Naive thymus-derived CD4-positive, alpha-beta T cell (primary cell): ENCODE measurements at regions not wholly inside any gene's neighbourhood (a gene's known extent, or its start where the extent isn't known, plus 50 kb on each side); places are given as distances from the start of the nearest gene placed in this dataset.

Source experiments
- ATAC-seq: fragments of 150-1000 bp; cut with Tn5 transposase; 2 replicates; pipeline ENCODE4 v1.10.0; 2021; ENCODE audit warnings: mild to moderate bottlenecking, moderate library complexity
- CTCF ChIA-PET: fragments of 350-600 bp; sonication (Branson Sonifier 250); formaldehyde crosslinking; loops from one replicate; lab custom pipeline; 2021; ENCODE audit warnings: antibody characterized with exemption; lab: Charles Lee
- POLR2A ChIA-PET: fragments of 350-600 bp; sonication (Branson Sonifier 250); formaldehyde crosslinking; loops from one replicate; lab custom pipeline; 2021; ENCODE audit warnings: antibody characterized with exemption, inconsistent platforms; lab: Charles Lee
- DNase-seq, 9 donors: peaks; one replicate each; pipeline versions ENCODE4 v3.0.0 to v3.0.0-alpha.2; 2020 to 2022; ENCODE audit warnings: mixed read lengths in 1 of 9
- H3K27ac ChIP-seq: one replicate; pipeline ENCODE4 v1.7.0; 2013; ENCODE audit warnings: mild to moderate bottlenecking, low read depth, low read length, moderate library complexity
- H3K27me3 ChIP-seq, 2 donors: one replicate each; pipeline ENCODE4 v1.7.0; 2013; ENCODE audit warnings: low read length in 2 of 2, mild to moderate bottlenecking in 2 of 2, moderate library complexity in 2 of 2; ENCODE audit not compliant: control insufficient read depth in 2 of 2, insufficient read depth in 2 of 2
- H3K36me3 ChIP-seq, 3 experiments: 1 replicate in 2 of 3; 2 replicates in 1 of 3; pipeline ENCODE4 v1.7.0; 2013; ENCODE audit warnings: low read length in 3 of 3, mild to moderate bottlenecking in 3 of 3, moderate library complexity in 1 of 3; ENCODE audit not compliant: insufficient read depth in 3 of 3, control insufficient read depth in 2 of 3
- H3K4me1 ChIP-seq, 2 donors: one replicate each; pipeline ENCODE4 v1.7.0; 2013; ENCODE audit warnings: low read length in 2 of 2, mild to moderate bottlenecking in 2 of 2, moderate library complexity in 1 of 2; ENCODE audit not compliant: control insufficient read depth in 2 of 2, insufficient read depth in 2 of 2
- H3K4me3 ChIP-seq: 2 replicates; pipeline ENCODE4 v1.7.0; 2013; ENCODE audit warnings: mild to moderate bottlenecking, low read length
- H3K9me3 ChIP-seq, 3 experiments: 1 replicate in 2 of 3; 2 replicates in 1 of 3; pipeline ENCODE4 v1.7.0; 2013; ENCODE audit warnings: low read length in 3 of 3; ENCODE audit not compliant: control insufficient read depth in 2 of 3
- H3K27ac Mint-ChIP-seq, 9 donors: one replicate each; pipeline ENCODE4 v1.8.0; 2020 to 2022; ENCODE audit warnings: mixed read lengths in 9 of 9, mild to moderate bottlenecking in 8 of 9, moderate library complexity in 5 of 9, inconsistent platforms in 2 of 9
- H3K27me3 Mint-ChIP-seq, 5 donors: one replicate each; pipeline ENCODE4 v1.8.0; 2021 to 2022; ENCODE audit warnings: mixed read lengths in 5 of 5, mild to moderate bottlenecking in 1 of 5
- H3K36me3 Mint-ChIP-seq, 5 donors: one replicate each; pipeline ENCODE4 v1.8.0; 2020 to 2022; ENCODE audit warnings: mixed read lengths in 5 of 5, mild to moderate bottlenecking in 3 of 5, inconsistent platforms in 1 of 5
- H3K4me1 Mint-ChIP-seq, 7 donors: one replicate each; pipeline ENCODE4 v1.8.0; 2020 to 2022; ENCODE audit warnings: mixed read lengths in 7 of 7, mild to moderate bottlenecking in 3 of 7, inconsistent platforms in 1 of 7
- H3K4me3 Mint-ChIP-seq, 10 donors: one replicate each; pipeline ENCODE4 v1.8.0; 2020 to 2022; ENCODE audit warnings: mild to moderate bottlenecking in 10 of 10, mixed read lengths in 10 of 10, moderate library complexity in 6 of 10, inconsistent platforms in 2 of 10
- H3K9me3 Mint-ChIP-seq, 11 donors: one replicate each; pipeline ENCODE4 v1.8.0; 2020 to 2022; ENCODE audit warnings: mixed read lengths in 11 of 11, mild to moderate bottlenecking in 4 of 11, inconsistent platforms in 1 of 11, moderate library complexity in 1 of 11
- intact Hi-C, 2 donors: fragments of 100-400 bp; cut with micrococcal nuclease; formaldehyde crosslinking; loops; one replicate each; pipeline ENCODE4 v1.15.1; 2023

DNA sequence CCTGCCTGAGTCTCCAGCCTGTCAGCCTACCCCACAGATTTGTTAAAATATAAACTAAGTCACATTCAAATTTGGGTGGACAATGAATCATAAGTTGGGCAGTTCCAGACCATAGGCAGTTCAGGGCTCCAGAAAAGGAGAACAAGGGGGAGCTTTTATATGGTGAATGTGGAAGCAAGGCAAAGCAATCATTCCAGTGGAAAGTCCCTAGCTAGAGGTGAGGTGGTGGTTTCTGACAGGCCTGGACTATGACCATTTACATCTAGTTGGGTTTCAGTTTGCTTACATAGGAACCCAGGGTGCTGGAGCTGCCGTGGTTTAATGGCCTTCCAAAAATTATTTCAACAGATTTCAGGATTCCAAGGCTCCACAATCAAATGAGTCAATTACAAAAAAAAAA, 207.3 kb downstream of the AEBP2 start:
- Mint-ChIP-seq H3K4me3 (no peak overlapping the region), H3K27me3 (peaks cover 0 to 6% (median 0%) of the 10 kb centered on the region in 5 donors), H3K4me1 (peaks cover 0 to 5% (median 0%) of the 10 kb centered on the region in 7 donors), H3K9me3 (peaks cover 0 to 19% (median 5%) of the 10 kb centered on the region in 11 donors), H3K36me3 (peaks cover 3 to 8% (median 4%) of the 10 kb centered on the region in 5 donors), H3K27ac (no peak overlapping the region)
- CTCF ChIA-PET: no interaction called here
- ATAC-seq: no peak
- Histone ChIP-seq H3K27ac (no peak overlapping the region), H3K4me1 (no peaks in the 10 kb centered on the region), H3K9me3 (no peaks in the 10 kb centered on the region), H3K4me3 (no peak overlapping the region), H3K27me3 (no peaks in the 10 kb centered on the region), H3K36me3 (no peaks in the 10 kb centered on the region)
- intact Hi-C loops: no loop called here
- POLR2A ChIA-PET: no interaction called here
- DNase-seq: no peak

GRCh38 chr12:19647806-19648556, 208.7 kb downstream of the AEBP2 start:
- no peaks in the 10 kb centered on the region for H3K27me3 ChIP-seq
- POLR2A ChIA-PET: no interaction called here
- H3K4me1 ChIP-seq: no peaks in the 10 kb centered on the region
- DNase-seq (no peak), ATAC-seq (no peak)
- CTCF ChIA-PET: no interaction called here
- intact Hi-C loops: no loop called here
- Mint-ChIP-seq H3K27ac (no peak overlapping the region), H3K27me3 (peaks cover 0 to 6% (median 0%) of the 10 kb centered on the region in 5 donors), H3K36me3 (peaks cover 3 to 8% (median 6%) of the 10 kb centered on the region in 5 donors), H3K9me3 (peaks cover 0 to 19% (median 5%) of the 10 kb centered on the region in 11 donors), H3K4me1 (peaks cover 0 to 5% (median 0%) of the 10 kb centered on the region in 7 donors), H3K4me3 (no peak overlapping the region)
- no peak overlapping the region for H3K4me3 ChIP-seq
- H3K9me3 ChIP-seq: no peaks in the 10 kb centered on the region
- H3K27ac ChIP-seq: no peak overlapping the region
- H3K36me3 ChIP-seq: no peaks in the 10 kb centered on the region

DNA sequence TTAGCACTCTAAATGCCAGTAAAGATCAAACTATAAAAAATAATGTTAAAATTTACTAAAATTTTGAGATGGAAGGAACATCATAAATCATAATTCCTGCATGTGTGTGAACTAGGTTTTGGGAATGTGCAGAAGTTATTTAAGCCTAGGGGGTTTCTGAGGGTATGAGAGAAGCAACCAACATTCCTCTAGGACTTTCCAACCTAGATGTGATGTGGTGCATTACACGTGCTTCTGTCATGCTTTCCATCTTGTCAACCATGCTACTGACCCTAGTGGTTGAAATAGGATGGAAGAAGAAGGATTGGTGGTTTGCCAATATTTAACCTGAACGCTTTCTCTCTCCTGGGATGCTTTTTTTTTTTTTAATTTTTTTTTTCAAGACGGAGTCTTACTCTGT, 209.3 kb downstream of the AEBP2 start:
- intact Hi-C loops: no loop called here
- Mint-ChIP-seq H3K4me1 (peaks cover 0 to 5% (median 0%) of the 10 kb centered on the region in 7 donors), H3K27ac (no peak overlapping the region), H3K4me3 (no peak overlapping the region), H3K9me3 (peaks cover 0 to 19% (median 5%) of the 10 kb centered on the region in 11 donors), H3K27me3 (peaks cover 0 to 6% (median 0%) of the 10 kb centered on the region in 5 donors), H3K36me3 (peaks cover 3 to 8% (median 6%) of the 10 kb centered on the region in 5 donors)
- Histone ChIP-seq H3K4me3 (no peak overlapping the region), H3K9me3 (no peaks in the 10 kb centered on the region), H3K4me1 (no peaks in the 10 kb centered on the region), H3K27me3 (no peaks in the 10 kb centered on the region), H3K36me3 (no peaks in the 10 kb centered on the region), H3K27ac (no peak overlapping the region)
- no peak for ATAC-seq
- no peak for DNase-seq
- ChIA-PET POLR2A (no interaction called here), CTCF (no interaction called here)

- ATAC-seq: no peak
- Mint-ChIP-seq H3K4me3 (no peak overlapping the region), H3K36me3 (peaks cover 0 to 4% (median 3%) of the 10 kb centered on the region in 5 donors), H3K4me1 (peaks cover 0 to 5% (median 0%) of the 10 kb centered on the region in 7 donors), H3K27ac (no peak overlapping the region), H3K9me3 (peaks cover 0 to 9% (median 2%) of the 10 kb centered on the region in 11 donors), H3K27me3 (peaks cover 0 to 6% (median 0%) of the 10 kb centered on the region in 5 donors)
- H3K9me3 ChIP-seq: no peaks in the 10 kb centered on the region
- no peaks in the 10 kb centered on the region for H3K4me1 ChIP-seq
- no peak overlapping the region for H3K4me3 ChIP-seq
- no peaks in the 10 kb centered on the region for H3K27me3 ChIP-seq
- ChIA-PET POLR2A (no interaction called here), CTCF (no interaction called here)
- no peaks in the 10 kb centered on the region for H3K36me3 ChIP-seq
- no peak for DNase-seq
- H3K27ac ChIP-seq: no peak overlapping the region
- intact Hi-C loops: no loop called here
Measured at GRCh38 chr12:19652386-19652785, 213.1 kb downstream of the AEBP2 start.

GRCh38 chr12:19654650-19655376, 215.5 kb downstream of the AEBP2 start:
- Histone ChIP-seq H3K36me3 (no peaks in the 10 kb centered on the region), H3K9me3 (no peaks in the 10 kb centered on the region), H3K27me3 (no peaks in the 10 kb centered on the region), H3K4me3 (no peak overlapping the region), H3K4me1 (no peaks in the 10 kb centered on the region), H3K27ac (no peak overlapping the region)
- H3K27ac Mint-ChIP-seq: no peak overlapping the region
- H3K36me3 Mint-ChIP-seq: peaks cover 0 to 4% (median 3%) of the 10 kb centered on the region in 5 donors
- H3K4me1 Mint-ChIP-seq: peaks cover 0 to 7% (median 3%) of the 10 kb centered on the region in 7 donors
- H3K4me3 Mint-ChIP-seq: no peak overlapping the region
- no peaks in the 10 kb centered on the region for H3K9me3 Mint-ChIP-seq
- ChIA-PET POLR2A (no interaction called here), CTCF (no interaction called here)
- DNase-seq (no peak), ATAC-seq (no peak)
- H3K27me3 Mint-ChIP-seq: no peaks in the 10 kb centered on the region
- intact Hi-C loops: no loop called here

GRCh38 chr12:19657118-19657731, 217.9 kb downstream of the AEBP2 start:
- Histone ChIP-seq H3K9me3 (no peaks in the 10 kb centered on the region), H3K27me3 (no peaks in the 10 kb centered on the region), H3K27ac (no peak overlapping the region), H3K4me1 (no peaks in the 10 kb centered on the region), H3K36me3 (no peaks in the 10 kb centered on the region), H3K4me3 (no peak overlapping the region)
- H3K4me1 Mint-ChIP-seq: peaks cover 0 to 10% (median 5%) of the 10 kb centered on the region in 7 donors
- no peak overlapping the region for H3K27ac Mint-ChIP-seq
- ATAC-seq: no peak
- H3K36me3 Mint-ChIP-seq: peaks cover 0 to 3% (median 0%) of the 10 kb centered on the region in 5 donors
- ChIA-PET CTCF (no interaction called here), POLR2A (no interaction called here)
- no peak overlapping the region for H3K4me3 Mint-ChIP-seq
- peaks cover 0 to 4% (median 0%) of the 10 kb centered on the region in 11 donors for H3K9me3 Mint-ChIP-seq
- DNase-seq: no peak
- H3K27me3 Mint-ChIP-seq: no peaks in the 10 kb centered on the region
- intact Hi-C loops: no loop called here
